CD4-positive, alpha-beta T cell (primary cell): ENCODE measurements at regions not wholly inside any gene's neighbourhood (a gene's known extent, or its start where the extent isn't known, plus 50 kb on each side); places are given as distances from the start of the nearest gene placed in this dataset.

Source experiments
- ATAC-seq: fragments of 200-7000 bp; cut with Tn5 transposase; one replicate; pipeline ENCODE4 v1.10.0; 2022; ENCODE audit warnings: mild to moderate bottlenecking; ENCODE audit not compliant: poor library complexity
- CTCF ChIA-PET: fragments of 350-600 bp; sonication (Branson Sonifier 250); formaldehyde crosslinking; loops from one replicate; lab custom pipeline; 2021; ENCODE audit warnings: antibody characterized with exemption, inconsistent platforms; lab: Charles Lee
- POLR2A ChIA-PET: fragments of 350-600 bp; sonication (Branson Sonifier 250); formaldehyde crosslinking; loops from one replicate; lab custom pipeline; 2021; ENCODE audit warnings: antibody characterized with exemption, inconsistent platforms; lab: Charles Lee
- DNase-seq, 14 experiments: peaks; one replicate each; pipeline ENCODE4 v3.0.0-alpha.2; 2013 to 2020; ENCODE audit warnings: mixed read lengths in 2 of 14
- H3K27ac ChIP-seq, 2 donors: one replicate each; pipeline versions ENCODE4 v1.5.1 to v1.7.0; 2013; ENCODE audit warnings: low read length in 2 of 2, low read depth in 1 of 2, mild to moderate bottlenecking in 1 of 2
- H3K27me3 ChIP-seq, 2 experiments: 1 replicate in 1 of 2; 2 replicates in 1 of 2; pipeline versions ENCODE4 v1.6.1 to v1.7.0; 2013; ENCODE audit warnings: low read length in 2 of 2, control low read depth in 1 of 2, mild to moderate bottlenecking in 1 of 2, moderate library complexity in 1 of 2; ENCODE audit not compliant: insufficient read depth in 2 of 2, control insufficient read depth in 1 of 2
- H3K36me3 ChIP-seq: one replicate; pipeline ENCODE4 v1.6.1; 2013; ENCODE audit warnings: low read length, control low read depth; ENCODE audit not compliant: insufficient read depth
- H3K4me1 ChIP-seq: one replicate; pipeline ENCODE4 v1.6.1; 2013; ENCODE audit warnings: low read length, control low read depth; ENCODE audit not compliant: insufficient read depth
- H3K4me3 ChIP-seq: one replicate; pipeline ENCODE4 v1.5.1; 2013; ENCODE audit warnings: mild to moderate bottlenecking, low read length, moderate library complexity
- H3K9me3 ChIP-seq, 2 experiments: 1 replicate in 1 of 2; 2 replicates in 1 of 2; pipeline versions ENCODE4 v1.6.1 to v1.7.0; 2013; ENCODE audit warnings: low read length in 2 of 2, mild to moderate bottlenecking in 2 of 2, control low read depth in 1 of 2, moderate library complexity in 1 of 2; ENCODE audit not compliant: control insufficient read depth in 1 of 2, insufficient read depth in 1 of 2
- H3K27ac Mint-ChIP-seq: one replicate; pipeline ENCODE4 v1.8.0; 2020; ENCODE audit warnings: mixed read lengths
- H3K27me3 Mint-ChIP-seq: one replicate; pipeline ENCODE4 v1.8.0; 2021; ENCODE audit warnings: mixed read lengths
- H3K36me3 Mint-ChIP-seq: one replicate; pipeline ENCODE4 v1.8.0; 2021; ENCODE audit warnings: low read depth, mixed read lengths
- H3K4me1 Mint-ChIP-seq: one replicate; pipeline ENCODE4 v1.8.0; 2021; ENCODE audit warnings: low read depth, mixed read lengths
- H3K4me3 Mint-ChIP-seq: one replicate; pipeline ENCODE4 v1.8.0; 2020; ENCODE audit warnings: mild to moderate bottlenecking, mixed read lengths
- H3K9me3 Mint-ChIP-seq: one replicate; pipeline ENCODE4 v1.8.0; 2020; ENCODE audit warnings: mixed read lengths
- intact Hi-C, 2 experiments: fragments of 100-400 bp; cut with DNase I in 1 of 2; cut with micrococcal nuclease in 1 of 2; formaldehyde crosslinking; loops; one replicate each; pipeline versions ENCODE4 v1.15.1 to v1.9.0; 2023 to 2025; cut with DNase I, micrococcal nuclease
- TF ChIP-seq, protein P1 (sequence below): fragments of 200-600 bp; IDR thresholded peaks from one replicate; pipeline ENCODE4 v1.8.0; 2022; ENCODE audit warnings: antibody characterized with exemption, mild to moderate bottlenecking

DNA sequence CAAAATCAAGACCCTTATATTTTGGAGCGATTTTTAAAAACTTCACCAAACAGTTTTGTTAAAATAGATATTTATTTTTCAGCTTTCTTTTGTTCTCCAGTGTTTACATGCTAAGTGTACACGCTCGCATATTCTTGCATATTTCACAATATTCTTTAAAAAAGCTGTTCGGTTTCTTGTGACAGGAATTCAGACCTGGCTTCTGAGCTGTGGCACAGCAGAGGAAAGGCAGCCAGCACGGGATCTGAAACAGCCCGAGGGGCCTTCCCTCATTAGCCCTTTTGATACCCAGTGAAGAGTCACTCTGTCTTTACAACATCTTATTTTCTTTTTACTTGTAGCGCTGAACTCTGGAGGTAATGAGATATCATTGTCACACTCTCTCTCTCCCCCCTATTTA is 234.0 kb downstream of the B3GLCT start:
- intact Hi-C loops: no loop called here

GRCh38 chr13:31434613-31435012 is 234.8 kb downstream of the B3GLCT start:
- TF ChIP-seq, protein P1, sequence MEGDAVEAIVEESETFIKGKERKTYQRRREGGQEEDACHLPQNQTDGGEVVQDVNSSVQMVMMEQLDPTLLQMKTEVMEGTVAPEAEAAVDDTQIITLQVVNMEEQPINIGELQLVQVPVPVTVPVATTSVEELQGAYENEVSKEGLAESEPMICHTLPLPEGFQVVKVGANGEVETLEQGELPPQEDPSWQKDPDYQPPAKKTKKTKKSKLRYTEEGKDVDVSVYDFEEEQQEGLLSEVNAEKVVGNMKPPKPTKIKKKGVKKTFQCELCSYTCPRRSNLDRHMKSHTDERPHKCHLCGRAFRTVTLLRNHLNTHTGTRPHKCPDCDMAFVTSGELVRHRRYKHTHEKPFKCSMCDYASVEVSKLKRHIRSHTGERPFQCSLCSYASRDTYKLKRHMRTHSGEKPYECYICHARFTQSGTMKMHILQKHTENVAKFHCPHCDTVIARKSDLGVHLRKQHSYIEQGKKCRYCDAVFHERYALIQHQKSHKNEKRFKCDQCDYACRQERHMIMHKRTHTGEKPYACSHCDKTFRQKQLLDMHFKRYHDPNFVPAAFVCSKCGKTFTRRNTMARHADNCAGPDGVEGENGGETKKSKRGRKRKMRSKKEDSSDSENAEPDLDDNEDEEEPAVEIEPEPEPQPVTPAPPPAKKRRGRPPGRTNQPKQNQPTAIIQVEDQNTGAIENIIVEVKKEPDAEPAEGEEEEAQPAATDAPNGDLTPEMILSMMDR: no peak
- DNase-seq: no peak
- no peak overlapping the region for H3K27ac Mint-ChIP-seq
- Histone ChIP-seq H3K9me3 (no peaks in the 10 kb centered on the region), H3K4me1 (no peaks in the 10 kb centered on the region), H3K36me3 (no peaks in the 10 kb centered on the region), H3K4me3 (no peak overlapping the region), H3K27me3 (peaks cover 0 to 9% of the 10 kb centered on the region in 2 experiments), H3K27ac (no peak overlapping the region)
- no peak for ATAC-seq
- H3K4me3 Mint-ChIP-seq: no peak overlapping the region
- ChIA-PET CTCF (no interaction called here), POLR2A (no interaction called here)
- no peaks in the 10 kb centered on the region for H3K4me1 Mint-ChIP-seq
- H3K9me3 Mint-ChIP-seq: no peaks in the 10 kb centered on the region
- intact Hi-C loops: no loop called here
- H3K27me3 Mint-ChIP-seq: peaks cover 24% of the 10 kb centered on the region
- H3K36me3 Mint-ChIP-seq: no peaks in the 10 kb centered on the region

More for the DNA sequence above, 234.0 kb downstream of the B3GLCT start:
- Mint-ChIP-seq H3K9me3 (no peaks in the 10 kb centered on the region), H3K36me3 (no peaks in the 10 kb centered on the region), H3K27ac (no peak overlapping the region), H3K4me1 (no peaks in the 10 kb centered on the region), H3K27me3 (peaks cover 24% of the 10 kb centered on the region), H3K4me3 (no peak overlapping the region)
- ChIA-PET CTCF (interaction anchor here (0.8 kb wide), 1 partner anchor 9 kb away, joined by 3 read pairs; no protein-coding TSS in a partner anchor), POLR2A (no interaction called here)
- Histone ChIP-seq H3K27ac (no peak overlapping the region), H3K4me1 (no peaks in the 10 kb centered on the region), H3K36me3 (no peaks in the 10 kb centered on the region), H3K4me3 (no peak overlapping the region), H3K9me3 (no peaks in the 10 kb centered on the region), H3K27me3 (peaks cover 0 to 9% of the 10 kb centered on the region in 2 experiments)
- TF ChIP-seq, protein P1: no peak
- no peak for DNase-seq
- no peak for ATAC-seq

- no peaks in the 10 kb centered on the region for H3K9me3 ChIP-seq
- H3K4me1 ChIP-seq: no peaks in the 10 kb centered on the region
- H3K9me3 Mint-ChIP-seq: no peaks in the 10 kb centered on the region
- H3K36me3 ChIP-seq: no peaks in the 10 kb centered on the region
- no peak for ATAC-seq
- ChIA-PET POLR2A (no interaction called here), CTCF (no interaction called here)
- no peaks in the 10 kb centered on the region for H3K36me3 Mint-ChIP-seq
- no peak overlapping the region for H3K4me3 Mint-ChIP-seq
- H3K27ac ChIP-seq: no peak overlapping the region
- no peak for DNase-seq
- TF ChIP-seq, protein P1: no peak
- no peak overlapping the region for H3K4me3 ChIP-seq
- intact Hi-C loops: no loop called here
- no peaks in the 10 kb centered on the region for H3K4me1 Mint-ChIP-seq
- H3K27me3 ChIP-seq: peaks cover 0 to 9% of the 10 kb centered on the region in 2 experiments
- peaks cover 22% of the 10 kb centered on the region for H3K27me3 Mint-ChIP-seq
- H3K27ac Mint-ChIP-seq: no peak overlapping the region
Observed at GRCh38 chr13:31435536-31435935, 235.8 kb downstream of the B3GLCT start.
